ENCODE measurements at regions not wholly inside any gene's neighbourhood (a gene's known extent, or its start where the extent isn't known, plus 50 kb on each side); places are given as distances from the start of the nearest gene placed in this dataset.

DNA sequence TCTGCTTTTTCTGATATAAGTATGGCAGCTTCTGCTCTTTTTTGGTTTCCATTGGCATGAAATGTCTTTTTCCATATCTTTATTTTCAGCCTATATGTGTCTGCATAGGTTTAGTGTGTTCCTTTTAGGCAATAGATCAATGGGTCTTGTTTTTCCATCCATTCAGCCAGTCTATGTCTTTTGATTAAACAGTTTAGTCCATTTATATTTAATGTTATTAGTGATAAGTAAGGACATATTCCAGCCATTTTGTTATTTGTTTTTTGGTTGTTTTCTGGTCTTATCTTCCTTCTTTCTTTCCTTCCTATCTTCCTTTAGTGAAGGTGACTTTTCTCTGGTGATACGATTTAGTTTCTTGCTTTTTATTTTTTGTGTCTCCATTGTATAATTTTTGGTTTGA, 101.3 kb upstream of the LRRC3B start:
- no peak for DNase-seq (ENCODE audit: low read depth)

DNA sequence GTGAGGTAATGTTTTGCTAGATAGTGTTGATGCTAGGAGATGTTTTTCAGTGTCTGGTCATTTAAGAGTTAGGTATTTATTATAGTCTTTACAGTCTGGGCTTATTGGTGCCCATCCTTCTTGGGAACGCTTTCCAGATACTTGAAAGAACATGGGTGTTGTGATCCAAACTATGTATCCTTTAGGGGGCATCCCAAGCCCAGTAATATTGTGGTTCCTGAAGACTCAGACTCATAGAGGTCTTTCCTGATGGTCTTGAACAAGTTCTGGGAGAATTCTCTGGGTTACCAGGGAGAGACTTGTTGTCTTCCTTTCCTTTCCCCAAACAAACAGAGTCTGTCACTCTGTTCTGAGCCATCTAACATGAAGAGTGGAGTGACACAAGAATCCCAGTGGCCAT, 99.7 kb upstream of the LRRC3B start:
- DNase-seq (ENCODE audit: low read depth): no peak

DNA sequence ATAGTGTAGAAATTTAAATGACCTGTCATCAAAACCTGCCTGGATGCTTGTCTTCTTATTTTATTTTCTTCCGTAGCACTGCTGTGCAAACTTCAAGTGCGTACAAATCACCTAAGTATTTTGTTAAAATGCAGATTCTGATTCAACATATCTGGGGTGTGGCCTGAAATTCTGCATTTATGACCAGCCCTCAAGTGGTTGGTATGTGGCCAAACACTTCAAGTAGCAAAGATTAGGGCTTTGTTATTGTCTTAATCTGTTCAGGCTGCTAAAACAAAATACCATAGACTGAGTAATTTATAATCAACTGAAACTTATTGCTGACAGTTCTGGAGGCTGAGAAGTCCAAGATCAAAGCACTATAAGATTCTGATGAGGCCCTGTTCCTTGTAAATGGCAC, 97.6 kb upstream of the LRRC3B start:
- no peak for DNase-seq (ENCODE audit: low read depth)

DNA sequence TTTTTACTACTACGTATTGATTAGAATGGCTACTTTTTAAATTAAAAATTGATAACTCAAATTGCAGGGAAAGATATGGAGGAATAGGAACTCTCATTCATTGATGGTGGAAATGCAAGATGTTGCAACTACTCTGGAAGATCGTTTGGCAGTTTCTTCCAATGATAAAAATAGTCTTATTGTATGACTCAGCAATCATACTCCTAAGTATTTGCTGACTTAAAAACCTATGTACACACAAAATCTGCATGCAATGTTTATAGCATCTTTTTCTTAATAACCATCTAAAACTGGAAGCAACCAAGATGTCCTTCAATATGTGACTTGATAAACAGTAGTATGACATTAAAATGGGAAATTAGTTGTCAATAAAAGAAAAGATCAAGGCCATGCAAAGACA, 87.4 kb upstream of the LRRC3B start:
- no peak for DNase-seq (ENCODE audit: low read depth)

DNA sequence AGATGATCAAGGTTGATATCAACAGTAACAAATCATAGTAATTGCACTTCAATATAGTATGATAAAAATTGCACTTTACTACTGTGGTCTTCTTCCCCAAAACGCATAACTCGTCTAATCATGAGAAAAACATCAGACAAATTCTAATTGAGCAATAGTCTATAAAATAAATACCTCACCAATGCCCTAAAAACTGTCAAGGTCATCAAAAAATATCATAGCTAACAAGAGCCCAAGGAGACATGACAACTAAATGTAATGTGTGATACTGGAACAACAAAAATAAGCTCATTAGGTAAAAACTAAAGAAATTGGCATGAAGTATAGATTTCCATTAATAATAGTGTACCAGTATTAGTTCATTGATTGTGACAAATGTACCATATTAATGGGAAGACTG, 85.6 kb upstream of the LRRC3B start:
- DNase-seq (ENCODE audit: low read depth): no peak

DNA sequence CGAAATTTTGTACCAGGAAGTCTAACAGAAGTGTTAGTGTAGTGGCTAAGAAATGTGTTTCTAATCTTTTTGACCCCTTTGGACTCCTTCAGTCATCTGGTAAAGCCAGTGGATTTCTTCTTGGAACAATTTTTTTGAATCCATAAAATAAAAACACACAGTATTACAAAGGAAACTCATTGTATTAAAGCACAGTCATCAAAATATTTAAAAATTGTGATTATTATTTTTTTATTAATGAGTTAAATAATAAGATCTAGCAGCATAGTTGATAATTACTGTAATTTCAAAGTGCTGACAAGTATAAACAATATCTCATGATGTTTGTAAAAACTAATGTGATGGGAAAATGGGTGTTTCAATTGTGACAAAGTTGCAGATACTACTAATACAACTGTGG, 72.2 kb upstream of the LRRC3B start:
- DNase-seq (ENCODE audit: low read depth): no peak

DNA sequence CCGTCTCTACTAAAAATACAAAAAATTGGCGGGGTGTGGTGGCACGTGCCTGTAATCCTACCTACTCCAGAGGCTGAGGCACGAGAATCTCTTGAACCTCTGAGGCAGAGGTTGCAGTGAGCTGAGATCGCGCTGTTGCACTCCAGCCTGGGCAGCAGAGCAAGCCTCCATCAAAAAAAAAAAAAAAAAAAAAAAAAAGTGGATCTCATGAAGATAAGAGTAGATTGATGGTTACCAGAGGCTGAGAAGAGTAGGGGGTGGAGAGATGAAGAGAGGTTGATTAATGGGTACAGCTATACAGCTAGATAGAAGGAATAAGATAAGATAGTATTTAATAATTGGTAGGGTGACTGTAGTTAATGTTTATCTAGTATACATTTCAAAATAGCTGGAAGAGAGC, 65.9 kb upstream of the LRRC3B start:
- no peak for DNase-seq (ENCODE audit: low read depth)

DNA sequence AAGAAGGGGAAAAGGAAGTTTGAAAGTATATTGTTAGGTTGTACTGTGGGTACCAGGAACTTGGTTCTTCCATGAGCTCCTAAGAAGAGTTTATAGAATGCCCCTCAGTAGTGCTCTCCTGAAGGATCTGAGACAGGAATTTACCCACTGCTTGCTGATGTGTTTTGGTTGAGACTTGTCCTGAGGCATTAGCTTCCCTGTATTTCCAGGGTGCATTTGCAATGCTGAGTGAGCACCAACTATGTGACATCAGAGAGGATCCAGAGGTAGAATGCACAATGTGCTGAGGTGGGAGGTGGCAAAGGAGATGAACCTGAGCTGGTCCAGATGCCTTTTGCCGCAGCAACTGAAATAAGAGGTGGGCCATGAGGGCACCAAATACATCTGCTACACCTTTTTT, 64.3 kb upstream of the LRRC3B start:
- no peak for DNase-seq (ENCODE audit: low read depth)

DNA sequence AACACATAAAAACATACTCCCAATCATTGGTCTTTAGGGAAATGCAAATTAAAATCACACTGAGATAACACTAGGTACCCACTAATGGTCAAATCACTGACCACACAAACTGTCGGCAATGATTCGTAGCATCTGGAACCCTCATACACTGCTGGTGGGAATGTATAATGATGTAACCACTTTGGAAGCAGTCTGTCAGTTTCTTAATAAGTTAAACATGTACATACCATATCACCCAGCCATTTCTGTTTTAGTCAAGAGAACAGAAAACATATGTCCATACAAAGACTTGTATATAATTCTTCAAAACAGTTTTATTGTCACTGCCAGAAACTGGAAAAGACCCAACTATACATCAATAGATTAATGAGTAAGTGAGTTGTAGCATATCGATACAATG, 63.3 kb upstream of the LRRC3B start:
- DNase-seq (ENCODE audit: low read depth): no peak

DNA sequence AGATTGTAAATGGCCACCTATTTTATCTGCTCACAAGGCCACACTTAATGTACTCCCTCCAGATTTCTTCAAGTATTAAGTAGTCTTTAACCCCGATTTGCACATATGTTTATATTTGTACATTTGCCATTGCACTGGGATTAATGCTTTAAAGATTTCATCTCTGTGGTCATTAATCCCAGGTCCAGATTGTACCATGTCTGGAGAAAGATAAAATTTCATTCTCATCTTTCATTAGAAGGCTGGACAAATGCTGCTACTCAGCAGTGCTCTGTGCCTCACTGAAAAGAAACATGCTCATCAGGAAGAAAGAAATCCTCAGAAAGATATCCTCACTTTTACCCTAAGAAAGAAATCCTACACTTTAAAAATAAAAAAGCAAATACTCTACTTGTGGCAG, 62.5 kb upstream of the LRRC3B start:
- DNase-seq (ENCODE audit: low read depth): no peak

DNA sequence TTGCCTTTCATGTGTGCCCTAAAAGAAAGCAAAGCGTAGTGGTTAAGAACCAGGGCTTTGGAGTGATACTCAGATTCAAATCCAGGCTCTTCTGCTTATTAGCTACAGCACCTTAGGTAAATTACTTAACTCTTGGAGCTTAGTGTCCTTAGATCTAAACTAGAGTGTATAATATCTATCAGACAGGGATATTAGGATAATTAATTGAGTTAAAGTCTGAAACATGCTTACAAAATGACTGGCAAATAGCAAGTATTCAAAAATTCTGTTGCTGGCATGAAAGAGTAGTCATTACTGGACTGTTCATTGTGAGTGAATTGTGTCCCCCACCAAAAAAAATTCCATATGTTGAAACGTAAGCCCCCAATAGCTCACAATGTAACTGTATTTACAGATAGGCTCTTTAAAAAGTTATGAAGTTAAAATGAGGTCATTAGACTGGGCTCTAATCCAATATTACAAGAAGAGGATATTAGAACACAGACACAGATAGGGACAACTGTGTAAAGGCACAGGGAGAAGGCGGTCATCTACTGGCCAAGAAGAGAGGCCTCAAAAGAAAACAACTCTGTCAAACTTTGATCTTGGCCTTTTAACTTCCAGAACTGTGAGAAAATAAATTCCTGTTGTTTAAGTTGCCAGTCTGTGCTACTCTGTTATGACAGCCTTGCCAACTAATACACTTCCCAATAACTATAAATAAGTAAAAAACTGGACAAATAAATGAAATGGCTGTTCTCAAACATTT, 60.4 kb upstream of the LRRC3B start:
- no peak for DNase-seq (ENCODE audit: low read depth)
